GM18507 (cell line): ENCODE measurements at regions not wholly inside any gene's neighbourhood (a gene's known extent, or its start where the extent isn't known, plus 50 kb on each side); places are given as distances from the start of the nearest gene placed in this dataset.

Experiments
- DNase-seq: peaks from one replicate; pipeline ENCODE4 v3.0.0; 2011; ENCODE audit warnings: low read depth; ENCODE audit not compliant: insufficient read length; ENCODE audit errors: extremely low spot score
- FAIRE-seq: peaks from 2 replicates; lab custom pipeline; 2011; peaks lifted over from hg19 to GRCh38; lab: Jason Lieb, UNC

- no peak for DNase-seq
- FAIRE-seq, result no peak
Observed at GRCh38 chr4:126553248-126553647, 1079.5 kb upstream of the INTU start.

- FAIRE-seq (no peak), DNase-seq (no peak)
Observed at GRCh38 chr4:126558596-126558995, 1074.2 kb upstream of the INTU start.

GRCh38 chr4:126559961-126560360 is 1072.8 kb upstream of the INTU start:
- FAIRE-seq, result no peak
- DNase-seq, result no peak

- DNase-seq (no peak), FAIRE-seq (no peak)
Observed at GRCh38 chr4:126560794-126561193, 1072.0 kb upstream of the INTU start.

GRCh38 chr4:126563389-126563788 is 1069.4 kb upstream of the INTU start:
- no peak for FAIRE-seq

DNA sequence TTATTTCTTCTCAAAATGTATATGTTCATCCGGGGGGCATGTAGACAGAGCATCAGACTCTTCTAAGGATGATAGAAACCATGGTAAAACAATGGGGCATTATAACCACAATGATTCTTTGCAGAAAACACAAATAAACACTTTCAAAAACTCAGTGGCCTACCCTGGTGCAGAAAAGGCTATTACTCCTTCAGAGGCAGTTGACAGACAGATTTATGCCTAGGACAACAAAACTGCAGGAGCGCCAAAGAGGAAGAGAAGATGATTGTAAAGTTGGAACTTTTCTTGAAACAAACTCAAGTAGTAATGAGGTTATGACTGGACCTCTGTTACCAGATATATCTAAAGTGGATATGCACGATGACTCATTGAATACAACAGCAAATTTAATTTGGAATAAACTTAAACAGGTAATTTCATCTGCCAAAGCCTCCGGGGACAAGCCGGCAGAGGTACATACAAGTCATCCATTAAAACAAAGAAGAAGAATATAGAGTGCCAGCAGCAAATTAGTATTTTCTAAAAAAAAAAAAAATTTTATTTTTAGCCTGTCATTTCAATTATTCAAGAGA is 1068.4 kb upstream of the INTU start:
- no peak for FAIRE-seq
- no peak for DNase-seq

More at GRCh38 chr4:126563389-126563788, 1069.4 kb upstream of the INTU start:
- no peak for DNase-seq

GRCh38 chr4:126568652-126569570 is 1063.8 kb upstream of the INTU start:
- FAIRE-seq, result no peak
- DNase-seq, result no peak

DNA sequence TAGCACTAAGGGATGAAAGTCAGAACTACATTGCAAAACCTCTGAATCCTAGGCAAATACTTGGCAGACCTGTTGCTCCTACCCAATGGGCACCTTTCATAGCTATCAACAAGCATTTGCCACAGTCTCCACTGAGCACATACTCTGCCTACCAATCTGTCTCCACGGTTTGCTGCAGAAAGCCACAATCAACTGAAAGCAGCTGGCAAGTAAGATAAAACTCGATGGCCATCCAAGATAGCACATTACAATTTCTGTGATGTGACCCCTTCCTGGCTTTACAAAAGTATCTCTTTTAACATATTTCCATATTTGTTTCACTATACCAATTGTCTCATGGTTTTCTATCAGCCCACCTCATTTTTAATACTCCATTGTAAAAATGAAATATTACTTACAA is 1060.5 kb upstream of the INTU start:
- FAIRE-seq (no peak), DNase-seq (no peak)

DNA sequence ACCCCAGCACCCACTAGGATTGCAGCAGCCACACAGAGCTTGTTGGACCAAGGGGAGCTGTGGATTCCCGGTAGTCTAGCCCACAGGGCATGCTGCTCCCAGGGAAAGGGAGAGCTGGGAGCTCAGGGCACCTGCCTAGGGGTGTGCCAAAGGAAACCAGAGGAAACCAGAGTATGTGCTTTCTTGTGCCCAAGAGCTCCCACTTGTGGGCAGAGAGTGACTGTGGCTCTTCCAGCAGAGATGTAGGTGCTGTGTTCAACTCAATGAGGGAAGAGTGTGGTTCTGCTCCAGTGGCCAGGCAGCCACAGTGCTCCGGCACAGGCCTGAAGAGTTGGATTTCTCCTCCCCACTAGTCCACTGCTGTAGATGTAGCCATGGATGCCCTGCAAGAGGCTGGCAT is 1050.0 kb upstream of the INTU start:
- DNase-seq, result no peak
- no peak for FAIRE-seq

DNA sequence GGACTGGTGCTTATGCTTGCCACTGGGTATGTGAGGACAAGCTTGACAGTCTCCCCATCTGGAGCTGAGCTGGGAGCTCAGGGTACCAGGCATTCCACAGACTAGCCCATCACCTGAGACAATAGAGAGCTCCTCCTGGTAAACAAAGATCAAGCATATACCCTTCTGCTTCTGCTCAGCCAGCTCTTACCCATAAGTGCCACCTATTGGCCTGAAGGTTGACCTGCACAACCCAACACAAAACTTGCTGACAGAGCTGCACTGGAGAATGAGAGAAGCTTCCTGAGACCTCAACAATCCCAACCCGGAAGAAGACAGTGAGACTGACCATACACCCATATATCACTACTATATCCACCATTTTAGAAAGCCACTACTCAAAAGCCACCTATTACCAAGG is 1049.2 kb upstream of the INTU start:
- no peak for FAIRE-seq

GRCh38 chr4:126591583-126591982 is 1041.2 kb upstream of the INTU start:
- DNase-seq, result no peak

More for the DNA sequence above, 1049.2 kb upstream of the INTU start:
- DNase-seq, result no peak

DNA sequence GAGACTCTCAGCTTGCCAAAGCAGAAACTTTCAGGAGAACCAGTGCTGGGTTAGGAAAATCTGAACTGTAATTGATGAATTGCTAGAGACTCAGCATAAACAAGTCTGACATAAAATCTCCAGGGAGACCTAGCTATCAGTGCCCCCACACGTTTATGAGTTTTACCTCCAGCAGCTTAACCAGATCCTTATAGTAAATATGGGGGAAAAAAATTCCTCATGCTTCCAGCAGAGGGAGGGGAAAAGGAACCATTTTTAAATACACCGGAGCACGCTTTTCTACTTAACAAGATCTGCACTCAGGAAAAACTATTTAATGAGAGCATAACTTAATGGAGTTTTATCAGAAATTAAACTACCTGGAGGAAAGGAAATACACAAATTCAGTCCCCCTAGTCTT is 1040.7 kb upstream of the INTU start:
- DNase-seq (no peak), FAIRE-seq (no peak)

More at GRCh38 chr4:126591583-126591982, 1041.2 kb upstream of the INTU start:
- no peak for FAIRE-seq

DNA sequence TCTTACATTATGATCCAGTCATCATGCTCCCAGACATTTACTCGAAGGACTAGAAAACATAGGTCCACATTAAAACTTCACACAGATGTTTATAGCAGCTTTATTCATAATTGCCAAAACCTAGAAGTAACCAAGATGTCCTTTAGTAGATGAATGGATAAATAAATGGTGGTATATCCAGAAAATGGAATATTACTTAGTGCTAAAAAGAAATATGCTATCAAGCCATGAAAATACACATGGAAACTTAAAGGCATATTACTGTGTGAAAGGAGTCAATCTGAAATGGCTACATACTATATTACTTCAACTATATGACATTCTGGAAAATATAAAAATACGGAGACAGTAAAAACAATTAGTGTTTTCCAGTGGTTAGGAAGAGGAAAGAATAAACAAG is 1039.1 kb upstream of the INTU start:
- DNase-seq (no peak), FAIRE-seq (no peak)

DNA sequence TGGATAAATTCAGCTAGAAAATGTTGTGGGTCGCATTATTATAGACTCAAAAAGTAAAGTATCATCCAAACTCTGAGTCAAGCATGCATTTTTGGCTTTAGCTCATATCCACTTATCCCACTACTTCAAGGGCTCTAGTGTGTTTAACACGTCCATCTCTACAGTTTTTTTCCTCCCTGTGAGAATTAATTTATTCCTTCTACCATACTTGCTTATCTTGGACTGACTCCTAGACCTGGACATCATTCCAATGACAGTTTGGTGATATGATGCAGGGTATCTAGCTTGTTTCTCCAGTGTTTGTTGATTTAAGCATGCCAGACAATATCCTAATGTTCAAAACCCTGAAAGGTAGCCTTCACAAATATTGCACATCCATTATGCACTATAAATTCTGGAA is 1037.1 kb upstream of the INTU start:
- no peak for FAIRE-seq
- DNase-seq, result no peak

GRCh38 chr4:126599746-126600145 is 1033.0 kb upstream of the INTU start:
- DNase-seq (no peak), FAIRE-seq (no peak)

- DNase-seq (no peak), FAIRE-seq (no peak)
Observed at GRCh38 chr4:126603210-126603609, 1029.5 kb upstream of the INTU start.

DNA sequence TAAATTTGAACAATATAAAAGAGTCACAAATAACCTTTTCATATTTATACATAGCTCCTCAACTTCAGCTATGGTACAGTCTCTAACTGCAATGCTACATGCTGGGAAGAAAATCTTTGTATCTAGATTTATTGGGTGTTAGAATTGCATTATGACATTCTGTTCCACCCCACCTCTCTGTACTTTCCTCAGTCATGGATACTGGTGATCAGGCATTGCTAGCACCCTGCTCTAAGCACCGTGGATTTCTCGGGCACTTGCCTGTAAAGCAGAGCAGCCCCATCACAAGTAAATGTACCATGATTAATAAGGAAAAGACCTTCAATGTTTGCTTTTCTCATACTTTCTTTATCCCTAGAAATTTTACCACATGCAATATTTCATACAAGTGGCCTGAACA is 1028.9 kb upstream of the INTU start:
- FAIRE-seq, result no peak
- no peak for DNase-seq

DNA sequence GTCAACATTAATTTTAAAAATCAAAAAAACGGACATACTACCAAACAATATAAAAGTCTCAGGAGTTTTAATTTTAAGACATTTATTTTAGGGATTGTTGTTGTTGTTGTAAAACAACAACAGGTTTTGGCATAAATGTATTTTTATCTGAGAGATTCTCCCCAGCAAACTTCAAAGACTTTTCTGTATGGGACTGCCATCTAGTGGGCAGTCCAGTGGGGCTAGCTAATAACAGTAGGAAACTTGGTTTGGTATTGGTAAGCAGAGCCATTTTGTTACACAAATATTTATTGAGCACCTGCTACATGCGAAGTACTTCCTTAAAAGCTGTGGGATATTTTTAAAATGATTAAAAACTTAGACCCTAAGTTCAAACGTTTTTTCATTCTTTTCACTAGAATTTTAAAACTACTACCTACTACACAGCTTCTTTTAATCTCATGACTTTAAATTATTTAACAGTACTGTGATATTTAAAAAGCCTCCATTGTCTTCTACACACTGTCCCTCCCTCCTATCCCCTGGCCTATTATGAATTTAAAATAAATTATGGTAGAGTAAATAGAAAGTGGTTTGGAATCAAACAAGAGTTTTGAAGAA is 1028.4 kb upstream of the INTU start:
- no peak for FAIRE-seq
- no peak for DNase-seq

- no peak for DNase-seq
- FAIRE-seq, result no peak
Observed at GRCh38 chr4:126610933-126611332, 1021.8 kb upstream of the INTU start.

DNA sequence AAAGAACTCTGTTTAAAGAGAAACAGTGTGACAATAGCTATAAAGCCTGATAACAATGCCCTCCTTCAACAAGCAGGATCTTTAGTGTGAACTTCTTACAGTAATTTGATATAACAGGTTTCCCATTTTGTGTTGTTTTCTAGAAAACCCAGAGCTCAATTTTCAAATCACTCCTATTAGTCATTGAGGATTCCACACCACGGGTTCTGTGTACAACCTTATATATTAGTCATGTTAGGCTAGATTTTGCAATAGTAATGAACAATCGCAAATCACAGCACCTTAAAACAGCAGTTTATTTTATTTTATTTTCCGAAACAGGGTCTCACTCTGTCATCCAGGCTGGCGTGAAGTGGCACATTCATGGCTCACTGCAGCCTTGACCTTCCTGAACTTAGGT is 1020.9 kb upstream of the INTU start:
- FAIRE-seq, result no peak

More for the DNA sequence above, 1020.9 kb upstream of the INTU start:
- no peak for DNase-seq
